KMS-11 (cell line): ENCODE measurements at regions not wholly inside any gene's neighbourhood (a gene's known extent, or its start where the extent isn't known, plus 50 kb on each side); places are given as distances from the start of the nearest gene placed in this dataset.

Experiments
- H2AFZ ChIP-seq: fragments of 200-600 bp; sonication (generic); 2 replicates; pipeline ENCODE4 v1.6.1; 2016; ENCODE audit warnings: antibody characterized with exemption, mixed run types, low read depth
- H3K27ac ChIP-seq: fragments of 200-600 bp; sonication (generic); 2 replicates; pipeline ENCODE4 v1.6.1; 2016; ENCODE audit warnings: mild to moderate bottlenecking, mixed run types
- H3K27me3 ChIP-seq: fragments of 200-600 bp; sonication (generic); 2 replicates; pipeline ENCODE4 v1.6.1; 2017; ENCODE audit warnings: mild to moderate bottlenecking, low read depth, mixed run types, moderate library complexity; ENCODE audit not compliant: insufficient read depth
- H3K36me3 ChIP-seq: fragments of 200-600 bp; sonication (generic); 2 replicates; pipeline ENCODE4 v1.6.1; 2017; ENCODE audit warnings: mild to moderate bottlenecking, mixed run types; ENCODE audit not compliant: insufficient read depth
- H3K4me1 ChIP-seq: fragments of 200-600 bp; sonication (generic); 2 replicates; pipeline ENCODE4 v1.6.1; 2016; ENCODE audit warnings: mild to moderate bottlenecking, low read depth, mixed run types; ENCODE audit not compliant: poor library complexity, severe bottlenecking
- H3K4me2 ChIP-seq: fragments of 200-600 bp; sonication (generic); 2 replicates; pipeline ENCODE4 v1.7.0; 2016; ENCODE audit warnings: mild to moderate bottlenecking, mixed run types
- H3K4me3 ChIP-seq: fragments of 200-600 bp; sonication (generic); IDR thresholded peaks from 2 replicates; pipeline ENCODE4 v1.6.1; 2017; ENCODE audit warnings: low read depth, low read length, mixed read lengths; ENCODE audit not compliant: insufficient read depth
- H3K79me2 ChIP-seq: fragments of 200-600 bp; sonication (generic); 2 replicates; pipeline ENCODE4 v1.6.1; 2016; ENCODE audit warnings: low read depth, mixed run types; ENCODE audit not compliant: insufficient read depth
- H3K9ac ChIP-seq: fragments of 200-600 bp; sonication (generic); 2 replicates; pipeline ENCODE4 v1.6.1; 2016; ENCODE audit warnings: mild to moderate bottlenecking, mixed run types
- H4K20me1 ChIP-seq: fragments of 200-600 bp; sonication (generic); 2 replicates; pipeline ENCODE4 v1.6.1; 2016; ENCODE audit warnings: mild to moderate bottlenecking, mixed run types; ENCODE audit not compliant: insufficient read depth
- CTCF ChIP-seq: fragments of 200-600 bp; sonication (generic); conservative IDR thresholded peaks from 2 replicates; pipeline ENCODE4 v1.6.1; 2017; ENCODE audit warnings: low read depth, mild to moderate bottlenecking, antibody characterized with exemption, low read length, moderate library complexity, mixed read lengths

GRCh38 chr9:86662890-86663468, 284.3 kb downstream of the GAS1 start:
- Histone ChIP-seq H3K36me3 (no peaks in the 10 kb centered on the region), H4K20me1 (no peaks in the 10 kb centered on the region), H3K4me3 (no peak overlapping the region), H3K4me2 (no peak overlapping the region), H3K27me3 (no peaks in the 10 kb centered on the region), H3K27ac (no peak overlapping the region), H2AFZ (no peak overlapping the region), H3K9ac (no peak overlapping the region), H3K79me2 (no peaks in the 10 kb centered on the region), H3K4me1 (no peaks in the 10 kb centered on the region)
- TF ChIP-seq CTCF: no peak

DNA sequence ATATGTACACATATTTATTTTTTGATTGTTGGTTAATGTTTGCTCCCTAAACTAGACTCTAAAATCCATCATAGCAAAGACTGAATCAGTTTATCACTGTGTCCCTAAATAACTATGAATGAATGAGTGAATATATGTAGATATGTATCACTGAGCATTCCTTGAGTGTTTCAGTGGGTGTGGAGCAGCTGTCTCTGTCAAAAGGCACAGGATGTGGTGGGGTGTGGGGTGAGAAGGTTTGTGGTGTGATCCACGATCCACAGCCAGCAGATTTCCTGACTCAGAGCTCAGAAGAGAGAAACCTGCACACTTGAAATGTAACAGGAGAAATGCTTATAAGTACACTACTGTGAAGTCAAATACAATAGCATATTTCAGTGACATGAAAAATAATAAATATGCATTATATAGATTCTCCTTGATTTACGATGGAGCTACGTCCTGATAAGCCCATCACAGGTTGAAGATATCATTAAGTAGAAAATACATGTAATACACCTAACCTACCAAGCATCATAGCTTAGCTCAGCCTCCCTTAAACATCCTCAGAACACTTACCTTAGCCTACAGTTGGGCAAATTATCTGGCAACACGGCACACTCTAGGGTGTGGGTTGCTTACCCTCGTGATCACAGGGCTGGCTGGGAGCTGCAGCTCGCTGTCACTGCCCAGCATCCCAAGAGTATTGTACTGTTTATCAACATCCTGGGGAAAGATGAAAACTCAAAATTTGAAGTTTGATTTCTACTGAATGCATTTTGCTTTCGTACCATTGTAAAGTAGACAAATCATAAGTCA, 287.0 kb downstream of the GAS1 start:
- no peak for TF ChIP-seq CTCF
- no peaks in the 10 kb centered on the region for H3K36me3 ChIP-seq
- H3K4me2 ChIP-seq: no peak overlapping the region
- no peak overlapping the region for H3K27ac ChIP-seq
- no peak overlapping the region for H3K4me3 ChIP-seq
- H4K20me1 ChIP-seq: no peaks in the 10 kb centered on the region
- no peaks in the 10 kb centered on the region for H3K79me2 ChIP-seq
- H3K27me3 ChIP-seq: no peaks in the 10 kb centered on the region
- H2AFZ ChIP-seq: no peak overlapping the region
- H3K9ac ChIP-seq: no peak overlapping the region
- H3K4me1 ChIP-seq: no peaks in the 10 kb centered on the region

DNA sequence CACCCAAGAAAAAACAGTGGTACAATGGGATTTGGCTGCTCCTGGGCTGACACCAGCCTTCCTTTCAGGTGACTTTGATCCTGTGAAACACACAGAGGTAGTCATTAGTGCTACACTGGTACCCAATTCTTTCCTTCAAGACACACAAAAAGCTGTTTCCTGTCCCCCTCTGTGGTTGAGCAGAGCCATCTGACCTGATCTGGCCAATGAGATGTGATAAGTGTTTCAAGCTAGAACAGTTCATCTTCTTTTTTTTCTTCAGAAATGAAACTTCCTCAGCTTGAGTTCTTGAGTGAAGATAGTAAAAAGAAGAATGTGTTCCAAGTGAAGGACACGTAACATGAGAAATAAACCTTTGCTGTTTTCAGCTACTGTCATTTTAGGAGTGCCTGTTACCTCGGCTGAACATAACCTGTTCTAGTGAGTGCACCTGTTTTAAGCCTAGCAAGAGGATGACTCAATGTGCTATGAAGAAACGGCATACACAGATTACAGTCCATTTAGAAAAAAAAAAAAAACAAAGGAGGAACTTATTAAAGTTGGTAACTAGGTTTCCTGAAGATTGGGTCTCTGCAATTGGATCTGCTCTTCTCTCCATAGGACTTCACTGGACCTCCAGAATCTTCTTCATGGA, 287.8 kb downstream of the GAS1 start:
- no peak overlapping the region for H3K4me2 ChIP-seq
- H3K79me2 ChIP-seq: no peaks in the 10 kb centered on the region
- no peak overlapping the region for H2AFZ ChIP-seq
- H3K4me1 ChIP-seq: no peaks in the 10 kb centered on the region
- H3K27ac ChIP-seq: no peak overlapping the region
- H3K4me3 ChIP-seq: no peak overlapping the region
- no peaks in the 10 kb centered on the region for H4K20me1 ChIP-seq
- no peak for TF ChIP-seq CTCF
- no peaks in the 10 kb centered on the region for H3K27me3 ChIP-seq
- no peak overlapping the region for H3K9ac ChIP-seq
- H3K36me3 ChIP-seq: no peaks in the 10 kb centered on the region

DNA sequence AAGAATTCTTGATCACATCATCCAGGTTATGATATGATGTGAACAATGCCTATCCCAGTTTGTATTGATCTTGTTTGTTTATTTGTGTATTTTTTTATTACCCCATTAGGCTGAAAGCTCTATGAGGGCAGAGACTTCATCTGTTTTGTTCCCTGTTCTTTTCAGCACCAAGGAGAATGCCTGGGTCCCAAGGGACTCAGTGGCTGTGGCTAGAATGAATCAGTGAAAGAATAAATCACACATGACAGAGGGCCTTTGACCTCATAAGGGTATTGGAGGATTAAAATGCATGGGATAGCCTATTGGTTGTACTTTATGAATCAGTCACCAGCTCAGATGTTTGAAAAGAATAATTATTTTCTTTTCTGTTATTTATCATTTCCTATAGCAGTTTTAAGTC, 292.2 kb downstream of the GAS1 start:
- Histone ChIP-seq H3K27ac (no peak overlapping the region), H4K20me1 (no peaks in the 10 kb centered on the region), H2AFZ (no peak overlapping the region), H3K4me2 (no peak overlapping the region), H3K79me2 (no peaks in the 10 kb centered on the region), H3K4me3 (no peak overlapping the region), H3K9ac (no peak overlapping the region), H3K27me3 (no peaks in the 10 kb centered on the region), H3K36me3 (no peaks in the 10 kb centered on the region), H3K4me1 (no peaks in the 10 kb centered on the region)
- TF ChIP-seq CTCF: no peak
